A673 (cell line): ENCODE measurements at regions not wholly inside any gene's neighbourhood (a gene's known extent, or its start where the extent isn't known, plus 50 kb on each side); places are given as distances from the start of the nearest gene placed in this dataset.
"Not testable (repeated sequence)": the region's sequence is repeated elsewhere in the genome, so short reads cannot be mapped to it uniquely, and the experiment has no call there.

ENCODE experiments used
- BruUV-seq: library from RNA; stranded (reverse); fragments of 400-500 nt; replicated peaks from 2 replicates; lab custom pipeline; 2021; lab: Mats Ljungman, UMichigan
- CTCF ChIA-PET: fragments of 300-600 bp; sonication (Branson Sonifier 250); formaldehyde crosslinking; loops from one replicate; lab custom pipeline; 2022; ENCODE audit warnings: antibody characterized with exemption; lab: Charles Lee
- POLR2A ChIA-PET: fragments of 300-600 bp; sonication (Branson Sonifier 250); formaldehyde crosslinking; loops from one replicate; lab custom pipeline; 2022; ENCODE audit warnings: antibody characterized with exemption; ENCODE audit not compliant: low non-redundant PET; lab: Charles Lee
- DNase-seq: peaks from one replicate; pipeline ENCODE4 v3.0.0-alpha.2; 2015; ENCODE audit warnings: low spot score
- H3K27ac ChIP-seq: fragments of 200-600 bp; sonication (generic); 2 replicates; pipeline ENCODE4 v1.5.1; 2016; ENCODE audit warnings: mixed run types, low read depth, mild to moderate bottlenecking, mixed read lengths, antibody characterized with exemption, low read length; ENCODE audit not compliant: poor library complexity, severe bottlenecking
- H3K27me3 ChIP-seq: fragments of 200-600 bp; sonication (generic); replicated peaks from 2 replicates; pipeline ENCODE4 v1.6.1; 2017; ENCODE audit warnings: mixed run types, low read depth, mild to moderate bottlenecking, mixed read lengths, antibody characterized with exemption, low read length; ENCODE audit not compliant: insufficient read depth, poor library complexity
- H3K36me3 ChIP-seq: fragments of 200-600 bp; sonication (generic); 2 replicates; pipeline ENCODE4 v1.6.1; 2016; ENCODE audit warnings: mixed run types, mild to moderate bottlenecking, mixed read lengths, antibody characterized with exemption, low read length; ENCODE audit not compliant: insufficient read depth, poor library complexity, severe bottlenecking
- H3K4me1 ChIP-seq: fragments of 200-600 bp; sonication (generic); 2 replicates; pipeline ENCODE4 v1.6.1; 2017; ENCODE audit warnings: mixed run types, mild to moderate bottlenecking, mixed read lengths, antibody characterized with exemption, low read length; ENCODE audit not compliant: insufficient read depth, poor library complexity, severe bottlenecking
- H3K4me3 ChIP-seq: fragments of 200-600 bp; sonication (generic); 2 replicates; pipeline ENCODE4 v1.5.1; 2016; ENCODE audit warnings: low read depth, mixed run types, mild to moderate bottlenecking, mixed read lengths, low read length; ENCODE audit not compliant: poor library complexity, severe bottlenecking
- H3K9me3 ChIP-seq: fragments of 200-600 bp; sonication (generic); 2 replicates; pipeline ENCODE4 v1.6.1; 2016; ENCODE audit warnings: mixed run types, low read depth, mild to moderate bottlenecking, mixed read lengths, antibody characterized with exemption, low read length; ENCODE audit not compliant: poor library complexity, severe bottlenecking
- EZH2 ChIP-seq: fragments of 200-600 bp; sonication (generic); IDR thresholded peaks from 2 replicates; pipeline ENCODE4 v1.6.1; 2017; ENCODE audit warnings: borderline replicate concordance, low read depth, mild to moderate bottlenecking, mixed read lengths, antibody characterized with exemption, low read length; ENCODE audit not compliant: poor library complexity, severe bottlenecking
- intact Hi-C: fragments of 100-400 bp; cut with micrococcal nuclease; formaldehyde crosslinking; loops from one replicate; pipeline ENCODE4 v1.10.0; 2022; ENCODE audit not compliant: unreplicated experiment
- TF ChIP-seq, protein P1 (sequence below): fragments of 300-800, 200-600 bp; sonication (generic); conservative IDR thresholded peaks from 2 replicates; pipeline ENCODE4 v1.5.1; 2017; ENCODE audit warnings: low read depth, mild to moderate bottlenecking, antibody characterized with exemption, low read length, moderate library complexity, mixed read lengths

DNA sequence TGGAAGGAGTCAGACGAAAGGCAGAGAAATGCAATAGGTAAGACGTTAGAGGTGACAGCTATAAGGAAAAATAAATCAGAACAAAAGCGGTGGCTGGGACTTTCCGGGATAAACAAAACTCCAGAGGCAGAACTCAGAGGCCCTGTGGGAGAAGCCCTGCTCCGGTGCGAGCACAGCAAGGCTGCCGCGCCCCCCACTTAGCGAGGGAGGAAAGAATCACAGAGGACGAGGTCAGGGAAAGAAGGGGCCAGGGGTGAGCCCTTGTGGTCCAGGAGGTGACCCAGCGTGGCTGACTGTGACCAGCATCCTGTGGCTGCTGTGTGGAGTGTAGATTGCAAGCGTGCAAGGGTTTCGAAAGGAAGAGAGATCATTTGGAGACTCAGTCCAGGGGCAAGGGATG is 591.8 kb upstream of the ADARB2 start:
- TF ChIP-seq, protein P1, sequence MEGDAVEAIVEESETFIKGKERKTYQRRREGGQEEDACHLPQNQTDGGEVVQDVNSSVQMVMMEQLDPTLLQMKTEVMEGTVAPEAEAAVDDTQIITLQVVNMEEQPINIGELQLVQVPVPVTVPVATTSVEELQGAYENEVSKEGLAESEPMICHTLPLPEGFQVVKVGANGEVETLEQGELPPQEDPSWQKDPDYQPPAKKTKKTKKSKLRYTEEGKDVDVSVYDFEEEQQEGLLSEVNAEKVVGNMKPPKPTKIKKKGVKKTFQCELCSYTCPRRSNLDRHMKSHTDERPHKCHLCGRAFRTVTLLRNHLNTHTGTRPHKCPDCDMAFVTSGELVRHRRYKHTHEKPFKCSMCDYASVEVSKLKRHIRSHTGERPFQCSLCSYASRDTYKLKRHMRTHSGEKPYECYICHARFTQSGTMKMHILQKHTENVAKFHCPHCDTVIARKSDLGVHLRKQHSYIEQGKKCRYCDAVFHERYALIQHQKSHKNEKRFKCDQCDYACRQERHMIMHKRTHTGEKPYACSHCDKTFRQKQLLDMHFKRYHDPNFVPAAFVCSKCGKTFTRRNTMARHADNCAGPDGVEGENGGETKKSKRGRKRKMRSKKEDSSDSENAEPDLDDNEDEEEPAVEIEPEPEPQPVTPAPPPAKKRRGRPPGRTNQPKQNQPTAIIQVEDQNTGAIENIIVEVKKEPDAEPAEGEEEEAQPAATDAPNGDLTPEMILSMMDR = no peak
- TF ChIP-seq EZH2 = no peak
- H3K36me3 ChIP-seq = no peaks in the 10 kb centered on the region
- H3K4me1 ChIP-seq = no peaks in the 10 kb centered on the region
- intact Hi-C loops = no loop called here
- no peak overlapping the region for H3K4me3 ChIP-seq
- CTCF ChIA-PET = no interaction called here
- no TSS peak for BruUV-seq
- POLR2A ChIA-PET = no interaction called here
- DNase-seq = no peak
- peaks cover 41% of the 10 kb centered on the region for H3K27me3 ChIP-seq
- H3K9me3 ChIP-seq = no peaks in the 10 kb centered on the region
- H3K27ac ChIP-seq = no peak overlapping the region

DNA sequence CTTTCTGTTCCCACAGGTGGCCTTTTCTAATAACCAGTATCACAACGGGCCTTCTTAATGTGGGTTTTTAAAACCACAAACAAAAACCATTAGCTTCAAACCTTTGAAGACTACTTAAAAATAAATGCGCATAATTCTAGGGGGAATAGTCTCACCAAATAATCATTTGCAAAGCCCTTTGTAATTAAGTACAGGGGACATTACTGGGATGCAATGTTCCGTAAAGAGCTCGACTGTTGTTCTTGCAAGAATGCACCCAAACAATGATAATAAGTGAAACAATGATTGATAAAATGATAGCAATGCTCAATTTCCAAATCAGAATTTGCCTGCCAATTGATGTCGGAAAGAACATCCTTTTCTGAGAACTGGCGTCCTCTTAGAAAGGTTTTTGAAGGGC is 589.1 kb upstream of the ADARB2 start:
- Histone ChIP-seq H3K36me3 (no peaks in the 10 kb centered on the region), H3K27me3 (peaks cover 45% of the 10 kb centered on the region), H3K4me1 (no peaks in the 10 kb centered on the region), H3K9me3 (no peaks in the 10 kb centered on the region), H3K27ac (no peak overlapping the region), H3K4me3 (no peak overlapping the region)
- DNase-seq = no peak
- intact Hi-C loops = no loop called here
- CTCF ChIA-PET = no interaction called here
- TF ChIP-seq, protein P1 = no peak
- no peak for TF ChIP-seq EZH2
- no TSS peak for BruUV-seq
- POLR2A ChIA-PET = no interaction called here

DNA sequence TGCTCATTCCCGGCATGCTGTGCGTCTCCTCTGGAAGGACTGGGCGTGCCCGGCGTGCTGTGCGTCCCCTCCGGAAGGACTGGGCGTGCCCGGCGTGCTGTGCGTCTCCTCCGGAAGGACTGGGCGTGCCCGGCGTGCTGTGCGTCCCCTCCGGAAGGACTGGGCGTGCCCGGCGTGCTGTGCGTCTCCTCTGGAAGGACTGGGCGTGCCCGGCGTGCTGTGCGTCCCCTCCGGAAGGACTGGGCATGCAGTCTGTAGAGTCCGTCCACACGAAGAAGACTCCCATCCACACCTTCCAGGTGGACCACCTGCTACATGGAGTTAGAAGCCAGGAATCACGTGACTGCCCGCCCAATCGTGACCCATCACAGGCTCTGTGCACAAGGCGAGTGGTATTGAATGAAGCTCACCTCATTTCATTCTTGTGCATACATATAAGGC is 577.7 kb upstream of the ADARB2 start:
- H3K36me3 ChIP-seq, intact Hi-C loops, H3K9me3 ChIP-seq, DNase-seq, POLR2A ChIA-PET, H3K4me1 ChIP-seq, CTCF ChIA-PET, H3K4me3 ChIP-seq, BruUV-seq, H3K27ac ChIP-seq: not testable (repeated sequence)
- H3K27me3 ChIP-seq = peaks cover 52% of the 10 kb centered on the region

DNA sequence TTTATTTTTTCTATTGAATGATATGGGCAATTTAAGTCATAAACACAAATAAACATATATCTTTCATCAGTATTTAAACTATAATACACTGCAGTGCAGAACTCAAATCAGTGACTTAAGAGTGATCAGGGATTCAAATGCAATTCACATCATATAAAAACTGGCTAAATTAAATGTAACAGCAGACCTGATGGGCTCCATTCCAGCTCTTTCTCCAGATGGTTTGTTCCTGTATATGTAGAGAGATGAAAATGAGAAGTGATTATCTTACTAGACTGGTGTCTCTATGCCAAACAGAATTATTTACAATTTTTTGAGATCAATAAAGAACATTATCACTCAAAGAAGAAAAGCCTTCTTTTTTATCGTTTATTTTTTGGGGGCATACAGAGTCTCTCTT is 568.8 kb upstream of the ADARB2 start:
- H3K36me3 ChIP-seq = no peaks in the 10 kb centered on the region
- H3K9me3 ChIP-seq = no peaks in the 10 kb centered on the region
- ChIA-PET POLR2A (no interaction called here), CTCF (no interaction called here)
- no peak for DNase-seq
- intact Hi-C loops = no loop called here
- H3K4me1 ChIP-seq = no peaks in the 10 kb centered on the region
- TF ChIP-seq, protein P1 = no peak
- no peak for TF ChIP-seq EZH2
- H3K4me3 ChIP-seq = no peak overlapping the region
- no TSS peak for BruUV-seq
- H3K27me3 ChIP-seq = peaks cover 61% of the 10 kb centered on the region
- no peak overlapping the region for H3K27ac ChIP-seq
